ENCODE measurements at regions not wholly inside any gene's neighbourhood (a gene's known extent, or its start where the extent isn't known, plus 50 kb on each side); places are given as distances from the start of the nearest gene placed in this dataset.
"Not testable (repeated sequence)": the region's sequence is repeated elsewhere in the genome, so short reads cannot be mapped to it uniquely, and the experiment has no call there.

DNA sequence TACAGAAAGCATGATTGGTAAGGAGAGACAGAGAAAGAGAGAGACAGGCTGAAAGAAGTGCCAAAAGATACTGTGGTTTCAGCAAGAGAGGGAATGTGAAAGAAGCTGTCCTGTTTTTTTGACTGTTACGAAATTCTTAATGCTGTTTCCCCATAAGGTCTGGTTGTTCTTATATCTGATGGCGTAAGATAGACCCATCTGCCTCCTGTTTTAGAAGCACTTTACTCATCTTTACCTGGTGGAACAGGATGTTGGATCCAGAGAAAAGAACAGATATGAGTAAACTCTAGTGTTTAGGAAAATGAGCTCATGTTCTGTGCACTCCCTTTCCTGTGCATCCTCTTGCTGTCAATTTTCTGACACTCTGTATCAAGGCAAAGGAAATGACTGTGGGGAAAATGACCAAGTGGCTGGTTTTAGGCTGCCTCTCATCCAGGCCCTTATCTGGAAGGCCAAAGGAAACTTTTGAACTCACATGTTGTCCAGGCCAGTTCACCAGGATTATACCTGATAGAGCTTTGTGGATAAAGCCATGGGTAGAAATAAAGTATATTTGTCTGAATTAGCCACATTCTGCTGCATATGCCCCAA is 311.7 kb upstream of the HTR2C start:
- no peak for DNase-seq

DNA sequence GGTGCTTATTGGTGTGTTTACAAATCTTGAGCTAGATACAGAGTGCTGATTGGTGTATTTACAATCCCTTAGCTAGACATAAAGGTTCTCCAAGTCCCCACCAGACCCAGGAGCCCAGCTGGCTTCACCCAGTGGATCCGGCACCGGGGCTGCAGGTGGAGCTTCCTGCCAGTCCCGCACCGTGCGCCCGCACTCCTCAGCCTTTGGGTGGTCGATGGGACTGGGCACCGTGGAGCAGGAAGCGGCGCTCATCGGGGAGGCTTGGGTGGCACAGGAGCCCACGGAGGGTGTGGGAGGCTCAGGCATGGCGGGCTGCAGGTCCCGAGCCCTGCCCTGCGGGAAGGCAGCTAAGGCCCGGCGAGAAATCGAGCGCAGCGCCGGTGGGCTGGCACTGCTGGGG is 313.5 kb upstream of the HTR2C start:
- not testable (repeated sequence) for DNase-seq

DNA sequence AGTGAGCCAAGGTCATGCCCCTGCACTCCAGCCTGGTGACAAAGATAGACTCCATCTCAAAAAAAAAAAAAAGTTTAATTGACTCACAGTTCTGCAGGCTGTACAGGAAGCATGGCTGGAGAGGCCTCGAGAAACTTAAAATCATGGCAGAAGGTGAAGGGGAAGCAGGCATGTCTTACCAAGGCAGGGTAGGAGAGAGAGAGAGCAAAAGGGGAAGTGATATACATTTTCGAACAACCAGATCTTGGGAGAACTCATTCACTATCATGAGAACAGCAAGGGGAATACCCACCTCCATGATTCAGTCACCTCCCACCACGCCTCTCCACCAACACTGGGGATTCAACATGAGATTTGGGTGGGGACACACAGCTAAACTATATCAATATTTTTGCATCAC is 315.2 kb upstream of the HTR2C start:
- no peak for DNase-seq

DNA sequence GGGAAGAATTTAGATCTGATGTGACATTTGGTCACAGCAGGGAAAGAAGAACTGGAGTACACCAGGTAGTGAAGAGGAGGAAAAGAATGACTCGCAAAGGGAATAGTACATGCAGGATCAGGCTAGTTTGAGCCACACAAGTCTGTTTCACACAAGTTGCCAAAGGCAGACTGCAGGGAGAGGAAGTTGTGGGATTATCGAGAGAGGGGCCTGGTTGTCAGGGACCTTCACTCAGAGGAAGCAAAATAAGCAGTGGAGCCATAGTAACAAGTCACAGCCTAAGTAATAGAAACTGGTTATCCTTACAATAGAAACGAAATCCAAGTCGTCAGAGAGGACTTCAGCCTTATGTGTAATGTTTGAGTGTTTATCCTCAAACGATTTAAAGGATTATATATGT is 316.7 kb upstream of the HTR2C start:
- no peak for DNase-seq

DNA sequence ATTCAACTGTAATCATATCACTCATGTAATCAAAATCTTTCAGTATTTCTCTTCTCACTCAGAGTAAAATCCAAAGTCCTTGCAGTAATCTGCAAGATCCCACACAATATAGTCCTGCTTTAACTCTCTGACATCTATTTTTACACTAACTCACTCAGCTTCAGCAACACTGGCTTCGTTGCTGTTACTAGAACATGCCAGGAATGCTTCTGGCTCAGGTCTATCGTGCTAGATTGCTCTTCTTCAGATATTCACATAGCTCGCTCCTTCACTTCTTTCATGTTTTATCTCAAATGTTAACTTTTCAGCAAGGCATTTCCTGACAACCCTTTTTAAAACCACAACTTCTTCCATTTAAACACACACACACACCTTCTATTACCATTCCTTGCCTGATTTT is 331.7 kb upstream of the HTR2C start:
- DNase-seq, result no peak

DNA sequence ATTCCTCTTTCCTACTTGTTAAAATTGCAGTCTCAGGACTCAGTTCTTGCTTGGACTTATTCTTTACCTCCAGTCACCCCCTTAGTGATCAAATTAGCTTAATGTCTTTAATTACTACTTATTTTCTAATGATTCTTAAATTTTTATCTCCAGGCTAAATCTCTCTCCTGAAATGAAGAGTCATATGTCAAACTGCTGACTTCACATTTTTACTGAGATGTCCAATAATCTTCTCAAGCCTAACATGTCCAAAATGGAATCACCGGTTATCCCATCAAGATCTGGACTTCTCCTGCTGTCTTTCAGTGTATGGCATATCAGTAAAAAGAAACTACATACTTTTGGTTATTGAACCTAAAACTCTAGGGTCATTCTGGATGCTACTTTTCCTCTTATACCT is 332.3 kb upstream of the HTR2C start:
- DNase-seq, result no peak

DNA sequence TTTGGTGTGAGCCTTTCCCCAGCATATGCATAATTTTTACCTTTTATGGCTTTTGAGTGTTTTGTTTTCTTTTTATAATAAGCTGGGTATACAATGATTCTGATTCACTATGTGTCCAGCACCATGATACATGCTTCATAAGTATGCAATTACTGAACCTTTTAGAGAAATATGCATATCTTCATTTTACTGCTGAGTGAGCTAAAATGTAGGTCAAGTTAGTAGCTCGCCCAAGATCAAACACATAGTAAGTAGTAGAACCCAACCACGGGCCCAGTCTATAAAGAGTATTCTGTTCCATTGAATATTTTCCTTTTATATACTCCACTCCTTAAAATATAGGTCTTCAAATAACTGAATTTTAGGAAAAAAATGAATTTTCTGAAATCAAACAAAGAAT is 362.4 kb upstream of the HTR2C start:
- DNase-seq, result no peak

DNA sequence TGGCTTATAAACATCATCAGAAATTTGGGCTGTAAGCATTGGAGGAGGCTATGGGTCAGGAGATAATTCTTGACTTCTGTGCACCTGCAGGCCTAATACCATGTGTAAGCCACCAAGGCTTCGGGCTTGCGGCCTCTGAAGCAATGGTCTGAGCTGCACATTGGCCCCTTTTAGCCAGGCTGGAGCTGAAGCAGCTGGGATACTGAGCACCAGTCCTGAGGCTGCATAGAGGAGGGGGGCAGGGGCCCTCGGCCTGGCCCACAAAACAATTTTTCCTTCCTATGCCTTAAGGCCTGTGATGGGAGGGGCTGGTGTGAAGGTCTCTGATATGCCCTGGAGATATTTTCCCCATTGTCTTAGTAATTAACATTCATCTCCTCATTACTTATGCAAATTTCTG is 373.0 kb upstream of the HTR2C start:
- DNase-seq, result no peak

DNA sequence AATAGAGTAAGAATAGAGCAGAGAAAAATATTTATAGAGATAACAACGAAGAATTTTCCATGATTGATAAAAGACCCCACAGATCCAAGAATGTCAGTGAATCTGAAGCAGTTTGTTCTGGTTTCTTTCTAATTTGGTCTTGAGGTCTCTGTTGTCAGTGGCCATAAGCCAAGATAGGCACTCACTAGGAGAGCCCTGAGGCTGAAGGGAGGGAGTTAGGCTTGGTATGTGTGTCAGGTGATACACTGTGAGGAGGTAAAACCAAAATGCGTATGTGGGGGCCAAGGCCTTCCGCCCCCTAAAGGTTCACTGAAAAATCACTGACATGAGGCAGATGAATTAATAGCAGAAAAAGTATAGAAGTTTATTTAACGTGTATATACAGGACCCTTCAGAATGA is 382.3 kb upstream of the HTR2C start:
- DNase-seq, result no peak

DNA sequence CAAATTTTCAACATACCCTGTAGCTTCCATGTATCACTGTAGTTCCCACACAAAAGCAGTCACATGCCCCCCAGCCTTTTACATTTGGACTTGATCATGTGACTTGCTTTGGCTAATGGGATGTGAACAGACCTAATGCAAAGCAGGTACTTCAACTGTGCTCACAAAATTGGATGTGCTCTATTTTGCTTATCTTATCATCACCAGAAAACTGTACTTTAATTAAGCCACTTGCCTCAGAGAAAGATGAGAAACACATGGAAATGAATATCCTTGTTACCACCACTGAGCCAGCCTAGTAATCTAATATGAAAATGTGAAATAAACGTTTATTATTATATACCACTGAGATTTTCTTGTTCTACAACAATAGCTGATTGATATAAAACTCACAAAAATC is 402.7 kb upstream of the HTR2C start:
- no peak for DNase-seq

DNA sequence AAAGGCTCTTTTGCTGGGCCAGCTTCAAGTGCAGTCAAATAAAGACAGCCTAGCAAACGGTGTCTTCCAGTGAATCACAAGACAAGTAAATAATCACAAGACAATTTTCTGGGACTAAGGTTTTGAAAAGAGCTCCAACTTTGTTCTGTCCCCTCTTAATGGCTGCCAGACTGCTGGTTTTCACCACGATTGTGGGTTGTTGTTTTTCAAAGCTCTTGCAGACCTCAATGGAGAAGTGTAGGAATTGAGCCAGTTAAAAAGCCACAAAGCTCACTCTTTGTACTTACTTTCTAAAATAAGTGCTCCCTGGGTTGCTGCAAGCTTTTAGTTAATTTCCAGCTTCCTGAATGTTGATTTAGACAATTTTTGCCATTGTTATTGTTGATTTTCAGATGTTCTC is 405.8 kb upstream of the HTR2C start:
- DNase-seq, result no peak

DNA sequence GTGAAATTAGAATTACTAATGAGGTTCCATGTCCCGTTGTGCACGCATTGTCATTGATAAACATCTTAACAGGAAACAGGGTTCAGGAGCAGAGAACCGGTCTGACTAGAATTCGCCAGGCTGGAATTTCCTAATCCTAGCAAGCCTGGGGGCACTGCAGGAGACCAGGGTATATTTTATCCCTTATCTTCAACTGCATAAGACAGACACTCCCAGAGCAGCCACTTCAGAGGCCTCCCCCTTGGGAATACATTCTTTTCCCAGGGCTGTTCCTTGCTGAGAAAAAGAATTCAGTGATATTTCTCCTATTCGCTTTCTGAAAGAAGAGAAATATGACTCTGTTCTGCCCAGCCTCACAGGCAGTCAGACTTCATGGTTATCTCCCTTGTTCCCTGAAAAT is 416.6 kb upstream of the HTR2C start:
- not testable (repeated sequence) for DNase-seq

DNA sequence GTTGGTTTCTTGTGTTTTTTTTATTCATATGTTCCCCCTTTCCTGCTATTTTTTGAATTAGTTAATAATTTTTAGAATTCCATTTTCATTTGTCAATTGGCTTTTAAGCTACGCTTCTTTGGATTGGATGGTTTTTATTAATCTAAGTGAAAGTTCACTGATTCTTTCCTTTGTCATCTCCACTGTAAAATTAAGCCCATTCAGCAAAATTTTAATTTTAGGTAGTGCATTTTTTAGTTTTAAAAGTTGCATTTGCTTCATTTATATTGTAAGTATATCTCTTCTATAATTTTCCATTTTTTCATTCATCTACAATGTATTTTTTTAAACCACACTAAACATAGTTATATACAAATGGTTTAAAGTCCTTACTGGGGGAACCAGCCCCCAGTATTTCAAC is 417.3 kb upstream of the HTR2C start:
- no peak for DNase-seq

DNA sequence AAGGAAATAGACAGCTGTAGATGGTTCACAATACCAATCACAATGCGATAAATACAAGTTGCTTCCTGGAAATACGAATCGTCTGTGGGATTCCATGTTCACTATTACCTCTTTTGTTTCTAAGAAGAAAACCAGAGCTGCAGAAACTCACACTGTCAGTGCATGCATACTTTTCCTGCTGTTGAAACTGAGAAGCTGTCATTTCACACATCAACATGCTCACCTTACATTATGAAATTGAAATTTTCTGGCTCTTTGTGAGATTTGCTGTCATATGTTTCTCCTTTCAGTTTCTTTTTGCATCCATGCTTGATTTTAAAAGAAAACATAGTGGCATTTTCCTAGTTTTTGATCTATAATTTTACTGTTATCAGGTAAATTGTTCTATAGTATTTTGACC is 418.3 kb upstream of the HTR2C start:
- no peak for DNase-seq

DNA sequence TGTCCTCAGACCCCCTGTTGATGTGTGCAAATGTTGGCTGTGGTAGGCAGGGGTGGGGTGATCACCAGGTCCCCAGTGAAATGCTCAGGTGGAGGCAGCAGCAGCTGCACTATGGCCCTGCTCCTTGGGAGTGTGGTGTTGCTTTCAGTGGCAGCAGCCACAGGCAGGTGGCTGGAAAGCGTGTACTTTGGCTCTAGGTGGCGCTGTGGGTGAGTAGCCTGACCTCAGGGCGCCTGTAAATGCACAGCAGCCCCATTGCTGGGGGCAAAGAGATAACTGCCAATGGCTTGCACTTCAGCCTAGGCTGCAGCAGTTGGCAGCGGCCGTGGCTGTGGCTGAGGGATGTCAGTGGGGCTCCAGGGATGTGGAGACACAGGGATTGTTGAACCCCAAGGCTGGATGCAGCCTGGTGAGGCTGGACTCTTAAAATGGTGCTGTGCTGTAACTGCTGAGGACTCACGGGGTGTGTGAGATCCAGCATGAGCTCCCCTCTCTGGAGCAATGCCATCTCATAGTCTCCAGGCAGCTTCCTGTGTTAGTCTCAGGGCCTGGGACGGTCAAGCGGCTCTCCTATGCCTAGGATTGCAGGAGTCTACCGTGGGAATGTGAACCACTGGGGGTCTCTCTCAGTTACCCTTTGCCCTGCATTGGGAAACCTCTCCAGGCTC is 421.7 kb upstream of the HTR2C start:
- DNase-seq, result no peak

DNA sequence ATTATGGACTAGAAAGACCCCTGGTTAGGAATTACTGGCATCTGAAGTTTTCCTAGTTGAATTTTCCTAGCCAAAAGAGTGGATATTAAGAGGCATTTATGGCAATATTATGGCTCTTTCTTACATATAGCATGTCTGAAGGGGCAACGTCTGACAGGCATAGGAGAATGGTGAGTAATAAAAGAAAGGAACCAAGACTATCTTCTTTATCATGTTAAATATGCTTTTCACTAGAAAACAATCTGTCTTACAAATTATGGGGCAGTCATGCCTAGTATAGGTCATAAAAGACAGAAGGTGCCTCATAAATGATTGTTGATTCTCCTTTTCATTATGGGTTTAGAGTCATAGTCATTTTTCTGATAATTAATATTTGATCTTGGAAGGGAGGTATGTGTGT is 431.1 kb upstream of the HTR2C start:
- no peak for DNase-seq

DNA sequence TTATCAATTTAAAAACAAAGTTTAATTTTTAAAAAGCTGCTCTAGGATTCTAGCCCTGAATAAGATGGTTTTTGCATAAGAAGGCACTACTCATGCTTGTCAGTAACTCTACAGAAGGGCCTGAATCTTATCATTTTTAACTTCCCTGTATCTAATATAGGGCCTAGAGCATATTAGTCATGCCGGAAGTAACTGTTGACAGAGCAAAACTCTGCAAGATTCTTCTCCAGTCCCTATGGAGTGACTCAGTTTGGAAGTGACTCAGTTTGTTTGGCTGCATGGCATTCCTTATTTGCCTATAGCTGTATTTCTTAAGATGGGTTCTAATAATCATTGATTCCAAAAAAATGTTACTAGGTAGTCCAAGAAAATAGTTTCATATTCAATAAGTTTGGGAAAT is 431.8 kb upstream of the HTR2C start:
- no peak for DNase-seq

DNA sequence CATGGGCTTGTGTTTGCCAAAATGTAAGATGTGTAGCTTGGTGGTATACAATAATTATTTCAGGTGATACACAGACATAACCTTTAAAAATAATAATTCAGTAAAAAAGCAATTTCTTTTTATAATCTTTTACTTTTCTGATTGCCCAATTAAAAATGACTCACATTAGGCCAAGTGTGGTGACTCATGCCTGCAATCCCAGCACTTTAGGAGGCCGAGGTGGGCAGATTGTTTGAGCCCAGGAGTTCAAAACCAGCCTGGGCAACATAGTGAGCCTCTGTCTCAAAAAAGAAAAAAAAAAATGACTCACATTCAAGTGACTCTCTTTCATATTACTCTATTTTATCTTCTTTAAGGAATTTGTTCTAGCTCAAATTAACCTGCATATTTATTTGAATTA is 449.4 kb upstream of the HTR2C start:
- DNase-seq, result no peak

DNA sequence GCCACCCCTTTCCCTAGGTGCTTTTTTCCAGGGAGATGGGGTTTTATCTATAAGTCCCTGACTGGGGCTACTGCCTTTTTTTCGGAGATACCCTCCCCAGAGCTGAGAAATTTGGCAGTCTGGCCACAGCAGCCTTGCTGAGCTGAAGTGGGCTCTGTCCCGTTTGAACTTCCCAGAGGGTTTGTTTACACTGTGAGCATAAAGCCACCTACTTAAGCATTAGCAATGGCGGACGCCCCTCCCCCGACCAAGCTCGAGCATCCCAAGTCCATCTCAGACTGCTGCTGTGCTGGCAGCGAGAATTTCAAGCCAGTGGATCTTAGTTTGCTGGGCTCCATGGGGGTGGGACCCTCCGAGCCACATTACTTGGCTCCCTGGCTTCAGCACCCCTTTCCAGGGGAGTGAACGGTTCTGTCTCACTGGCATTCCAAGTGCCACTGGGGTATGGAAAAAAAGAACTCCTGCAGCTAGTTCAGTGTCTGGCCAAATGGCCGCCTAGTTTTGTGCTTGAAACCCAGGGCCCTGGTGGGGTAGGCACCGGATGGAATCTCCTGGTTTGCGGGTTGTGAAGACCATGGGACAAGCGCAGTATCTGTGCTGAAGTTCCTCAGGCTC is 456.4 kb upstream of the HTR2C start:
- no peak for DNase-seq

DNA sequence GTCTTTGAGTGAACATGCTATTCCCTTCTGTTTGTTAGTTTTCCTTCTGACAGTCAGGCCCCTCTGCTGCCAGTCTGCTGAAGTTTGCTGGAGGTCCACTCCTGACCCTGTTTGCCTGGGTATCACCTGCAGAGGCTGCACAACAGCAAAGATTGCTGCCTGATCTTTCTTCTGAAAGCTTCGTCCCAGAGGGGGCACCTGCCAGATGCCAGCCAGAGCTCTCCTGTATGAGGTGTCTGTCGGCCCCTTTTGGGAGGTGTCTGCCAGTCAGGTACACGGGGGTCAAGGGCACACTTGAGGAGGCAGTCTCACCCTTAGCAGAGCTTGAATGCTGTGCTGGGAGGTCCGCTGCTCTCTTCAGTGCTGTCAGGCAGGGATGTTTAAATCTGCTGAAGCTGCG is 456.9 kb upstream of the HTR2C start:
- DNase-seq, result no peak

DNA sequence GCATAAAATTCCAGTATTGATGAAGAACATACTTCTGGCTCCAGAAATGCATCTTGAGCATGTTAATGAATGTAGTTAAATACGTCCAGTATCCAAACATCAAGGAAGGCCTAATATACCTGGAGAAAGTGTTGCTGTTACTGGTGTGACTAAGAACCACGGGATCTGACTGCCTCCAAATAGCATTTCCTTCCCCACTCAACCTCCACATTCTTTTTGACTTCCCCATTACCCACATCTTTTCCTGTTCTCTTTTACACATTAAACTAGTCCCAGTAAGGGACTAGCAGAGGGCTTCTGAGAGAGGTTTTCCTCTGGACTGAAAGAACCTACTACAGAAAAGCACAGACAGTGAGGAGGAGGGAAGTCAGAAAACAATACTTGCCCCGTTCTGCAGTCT is 482.8 kb upstream of the HTR2C start:
- DNase-seq, result no peak

DNA sequence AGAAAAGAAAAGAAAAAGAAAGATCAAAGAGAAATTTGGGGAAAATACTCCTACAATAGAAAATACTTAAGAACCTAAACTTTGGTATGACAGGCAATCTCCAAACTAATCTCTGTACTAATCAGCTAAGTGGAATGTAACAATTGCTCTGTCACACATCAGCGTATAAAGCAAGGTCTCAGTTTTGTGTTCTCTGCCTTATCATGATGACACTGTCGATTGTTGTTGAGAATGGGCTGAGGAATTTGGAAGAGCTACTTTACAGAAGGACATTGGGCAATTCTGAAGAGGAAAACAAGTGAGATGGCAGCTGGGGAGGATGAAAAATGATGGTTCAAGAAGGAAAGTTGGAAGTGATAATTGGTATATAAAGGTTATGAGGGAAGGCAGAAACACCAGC is 486.0 kb upstream of the HTR2C start:
- no peak for DNase-seq

DNA sequence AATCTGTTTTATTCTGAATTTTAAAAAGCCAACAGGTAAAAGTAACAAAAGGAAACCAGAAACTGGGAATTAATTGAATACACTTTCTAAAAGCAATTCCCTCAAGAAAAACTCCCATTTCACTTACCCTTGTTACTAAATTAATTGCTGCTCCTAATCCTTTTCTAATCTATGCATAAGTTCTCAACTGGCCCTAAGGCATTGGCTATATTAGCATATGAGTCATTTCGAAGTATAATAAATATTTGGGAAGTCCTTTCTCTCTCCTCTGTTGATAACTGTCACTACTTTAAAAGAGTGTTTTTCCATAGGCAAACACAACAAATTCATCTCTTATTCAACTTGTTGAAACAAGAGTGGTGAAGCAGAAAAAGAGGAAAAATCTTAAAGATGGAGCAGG is 486.5 kb upstream of the HTR2C start:
- no peak for DNase-seq

DNA sequence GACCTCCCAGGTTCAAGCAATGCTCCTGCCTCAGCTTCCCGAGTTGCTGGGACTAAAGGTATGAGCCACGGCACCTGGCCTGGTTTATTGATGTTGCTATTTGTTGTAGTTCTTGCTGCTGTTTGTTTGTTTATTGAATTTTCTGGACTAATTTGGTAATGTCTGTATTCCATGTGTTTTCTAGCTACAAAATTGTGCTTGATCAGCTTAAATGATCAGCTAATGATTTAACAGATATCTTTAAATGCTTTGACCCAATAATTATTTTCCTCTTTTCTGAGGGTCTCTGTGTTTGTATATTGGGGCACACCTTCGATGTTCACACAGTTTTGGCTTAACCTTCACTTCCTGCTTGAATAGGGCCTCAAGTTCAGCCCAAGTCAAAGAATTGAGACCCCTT is 488.1 kb upstream of the HTR2C start:
- no peak for DNase-seq

DNA sequence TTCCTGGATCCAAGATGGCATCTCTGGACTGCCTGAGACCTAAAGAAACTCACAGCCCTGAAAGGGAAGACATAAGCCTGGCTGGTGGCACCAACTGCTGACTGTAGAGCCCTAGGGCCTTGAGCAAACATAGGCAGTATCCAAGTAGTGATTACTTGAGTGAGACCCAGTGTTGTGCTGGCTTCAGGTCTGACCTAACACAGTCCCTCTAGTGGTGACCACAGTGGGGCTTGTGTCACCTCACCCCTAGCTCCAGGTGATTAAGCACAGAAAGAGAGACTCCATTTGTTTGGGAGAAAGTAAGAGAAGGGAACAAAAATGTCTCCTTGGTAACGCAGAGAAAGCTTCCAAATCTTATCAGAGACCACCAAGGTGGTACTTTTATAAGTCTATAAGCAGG is 496.3 kb upstream of the HTR2C start:
- DNase-seq, result no peak
